Epithelial cell of esophagus (primary cell): ENCODE measurements at regions not wholly inside any gene's neighbourhood (a gene's known extent, or its start where the extent isn't known, plus 50 kb on each side); places are given as distances from the start of the nearest gene placed in this dataset.
A peak's percentile ranks its signal among the peaks of the same experiment; 100 is the strongest.

Experiments
- DNase-seq: peaks from one replicate; pipeline ENCODE4 v3.0.0; 2010; ENCODE audit warnings: low read depth
- H3K4me3 ChIP-seq: 2 replicates; pipeline ENCODE4 v1.5.1; 2011; ENCODE audit warnings: mild to moderate bottlenecking, low read length, control low read depth
- TF ChIP-seq, protein P1 (sequence below): IDR thresholded peaks from 2 replicates; pipeline ENCODE4 v1.5.1; 2011; ENCODE audit warnings: low read depth, mild to moderate bottlenecking, low read length, control low read depth, inconsistent platforms; ENCODE audit not compliant: insufficient read depth; ENCODE audit errors: missing control alignments

DNA sequence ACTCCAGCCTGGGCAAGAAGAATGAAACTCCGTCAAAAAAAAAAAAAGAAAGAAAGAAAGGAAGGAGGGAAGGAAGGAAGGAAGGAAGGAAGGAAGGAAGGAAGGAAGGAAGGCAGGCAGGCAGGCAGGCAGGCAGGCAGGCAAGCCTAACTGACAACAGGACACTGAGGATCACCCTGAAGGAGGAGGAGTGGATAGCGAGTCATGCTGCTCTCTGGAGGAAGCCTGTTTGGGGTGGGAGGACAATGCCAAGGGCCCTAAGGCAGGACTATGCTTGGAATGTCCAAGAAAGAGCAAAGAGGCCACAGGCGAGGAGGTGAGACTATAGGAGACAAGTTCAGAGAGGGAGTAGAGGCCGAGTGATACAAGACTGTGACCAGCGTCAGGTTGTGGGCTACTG is 107.0 kb upstream of the PARD3 start:
- H3K4me3 ChIP-seq, result no peak overlapping the region
- DNase-seq, result peak; percentile 37
- TF ChIP-seq, protein P1, sequence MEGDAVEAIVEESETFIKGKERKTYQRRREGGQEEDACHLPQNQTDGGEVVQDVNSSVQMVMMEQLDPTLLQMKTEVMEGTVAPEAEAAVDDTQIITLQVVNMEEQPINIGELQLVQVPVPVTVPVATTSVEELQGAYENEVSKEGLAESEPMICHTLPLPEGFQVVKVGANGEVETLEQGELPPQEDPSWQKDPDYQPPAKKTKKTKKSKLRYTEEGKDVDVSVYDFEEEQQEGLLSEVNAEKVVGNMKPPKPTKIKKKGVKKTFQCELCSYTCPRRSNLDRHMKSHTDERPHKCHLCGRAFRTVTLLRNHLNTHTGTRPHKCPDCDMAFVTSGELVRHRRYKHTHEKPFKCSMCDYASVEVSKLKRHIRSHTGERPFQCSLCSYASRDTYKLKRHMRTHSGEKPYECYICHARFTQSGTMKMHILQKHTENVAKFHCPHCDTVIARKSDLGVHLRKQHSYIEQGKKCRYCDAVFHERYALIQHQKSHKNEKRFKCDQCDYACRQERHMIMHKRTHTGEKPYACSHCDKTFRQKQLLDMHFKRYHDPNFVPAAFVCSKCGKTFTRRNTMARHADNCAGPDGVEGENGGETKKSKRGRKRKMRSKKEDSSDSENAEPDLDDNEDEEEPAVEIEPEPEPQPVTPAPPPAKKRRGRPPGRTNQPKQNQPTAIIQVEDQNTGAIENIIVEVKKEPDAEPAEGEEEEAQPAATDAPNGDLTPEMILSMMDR, result no peak

DNA sequence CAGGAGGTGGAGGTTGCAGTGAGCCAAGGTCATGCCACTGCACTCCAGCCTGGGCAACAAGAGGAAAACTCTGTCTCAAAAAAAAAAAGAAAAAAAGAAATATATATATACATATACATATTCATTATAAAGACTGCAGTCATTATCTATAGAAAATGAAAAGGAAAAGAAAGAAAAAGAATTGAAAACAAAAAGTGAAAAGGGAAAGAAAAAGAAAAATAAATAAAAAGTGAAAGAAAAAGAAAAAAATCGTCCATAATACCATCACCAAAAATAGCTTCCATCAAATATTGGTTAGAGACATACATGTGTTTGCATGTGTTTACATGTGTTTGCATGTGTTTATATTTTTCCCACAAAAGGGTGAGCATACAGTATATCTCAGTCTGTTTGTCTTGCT is 105.5 kb upstream of the PARD3 start:
- no peak for DNase-seq
- H3K4me3 ChIP-seq, result no peak overlapping the region
- TF ChIP-seq, protein P1, result no peak

DNA sequence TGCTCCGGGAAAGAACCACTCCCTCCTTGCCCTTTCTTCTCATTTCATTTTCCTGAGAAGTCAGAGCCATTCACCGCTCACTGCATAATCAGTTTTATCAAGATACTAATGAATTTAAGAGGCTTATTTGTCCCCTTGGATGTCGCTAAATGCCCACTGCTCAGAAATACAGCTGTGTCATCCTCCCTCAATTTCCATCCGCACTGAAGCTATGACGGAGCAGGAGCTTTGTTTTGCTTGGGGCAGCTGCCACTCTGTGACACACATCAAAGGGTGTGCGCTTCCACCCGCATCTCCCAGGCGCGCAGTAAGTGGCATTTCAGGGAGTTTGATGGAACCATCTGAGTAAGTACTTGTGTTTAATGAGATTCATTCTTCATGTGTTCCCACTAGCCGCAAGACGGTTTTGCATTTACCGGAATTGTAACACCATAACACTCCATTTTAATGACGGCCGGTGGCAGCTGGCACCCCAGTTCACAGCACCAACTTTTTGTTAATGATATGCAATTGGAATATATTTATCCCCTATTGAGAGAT is 103.8 kb upstream of the PARD3 start:
- TF ChIP-seq, protein P1, result no peak
- H3K4me3 ChIP-seq, result no peak overlapping the region
- DNase-seq, result no peak

DNA sequence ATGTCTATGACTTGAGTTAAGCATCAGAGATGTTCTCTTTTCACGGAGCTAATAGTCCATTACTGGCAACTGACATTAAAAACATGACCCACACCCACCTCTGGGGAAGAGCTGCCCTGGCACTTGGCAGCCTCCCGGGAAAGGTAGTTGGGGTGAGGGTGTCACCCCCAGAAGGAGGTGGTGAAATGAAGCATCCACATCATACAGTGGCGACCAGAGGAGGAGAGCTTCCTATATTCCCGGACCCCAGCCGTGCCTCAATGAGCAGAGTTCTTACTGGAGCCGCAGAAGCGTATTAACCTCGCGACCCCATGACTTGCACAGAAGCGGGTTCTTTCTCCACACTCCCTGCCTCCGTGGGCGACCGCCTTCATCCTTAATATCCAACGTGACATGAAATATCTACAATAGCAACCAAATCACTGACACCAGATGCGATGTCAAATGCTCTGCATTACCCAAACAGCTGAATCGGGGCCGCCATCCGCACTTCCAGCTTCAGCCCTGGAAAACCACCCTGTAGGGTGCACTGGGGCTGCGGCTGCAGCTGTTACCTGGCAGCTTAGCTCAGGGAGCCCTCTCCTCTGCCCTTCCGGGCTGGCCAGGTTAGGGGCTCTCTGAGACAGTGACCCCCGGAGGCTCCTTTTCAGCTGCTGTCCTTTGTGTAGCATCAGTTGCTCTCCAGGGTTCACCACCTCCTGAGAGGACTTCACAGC is 103.1 kb upstream of the PARD3 start:
- TF ChIP-seq, protein P1, result no peak
- DNase-seq, result no peak
- no peak overlapping the region for H3K4me3 ChIP-seq

DNA sequence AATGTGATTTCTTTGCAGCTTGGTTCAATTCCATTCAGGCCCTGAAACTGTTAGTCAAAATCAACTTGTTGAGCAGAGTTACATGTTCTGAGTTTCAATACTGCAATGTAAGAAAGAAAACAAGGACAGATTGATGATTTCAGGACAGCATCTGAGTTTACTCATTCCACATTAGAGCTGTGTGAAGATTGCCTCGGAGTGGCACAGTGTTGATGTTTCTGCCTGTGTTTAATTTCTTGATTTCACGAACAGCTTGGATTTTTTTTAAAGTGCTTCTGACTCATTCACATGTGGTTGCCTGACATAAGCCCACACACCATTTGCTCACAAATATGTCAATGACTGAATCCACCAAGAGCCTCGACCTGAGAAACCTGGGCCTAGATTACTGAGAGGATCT is 101.2 kb upstream of the PARD3 start:
- DNase-seq, result peak; percentile 87
- TF ChIP-seq, protein P1, result no peak
- H3K4me3 ChIP-seq, result no peak overlapping the region

DNA sequence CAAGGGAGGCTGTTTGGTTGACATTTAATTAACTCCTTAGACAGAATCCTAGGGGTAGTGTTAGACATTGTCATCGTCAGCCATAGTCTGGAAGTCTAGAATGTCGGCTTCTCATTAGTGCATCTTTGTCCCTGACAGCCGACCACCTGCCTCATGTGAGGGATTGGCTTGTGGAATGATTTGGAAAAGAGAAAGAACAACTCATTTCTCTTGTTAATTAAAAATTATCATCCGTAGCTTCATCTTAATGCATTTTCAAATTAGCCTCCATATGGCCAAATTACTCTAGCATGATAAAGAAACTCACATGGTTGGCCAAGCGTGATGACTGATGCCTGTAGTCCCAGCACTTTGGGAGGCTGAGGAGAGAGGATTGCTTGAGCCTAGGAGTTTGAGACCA is 97.7 kb upstream of the PARD3 start:
- H3K4me3 ChIP-seq, result no peak overlapping the region
- TF ChIP-seq, protein P1, result no peak
- DNase-seq, result no peak
